ENCODE measurements at regions not wholly inside any gene's neighbourhood (a gene's known extent, or its start where the extent isn't known, plus 50 kb on each side); places are given as distances from the start of the nearest gene placed in this dataset.
"Not testable (repeated sequence)": the region's sequence is repeated elsewhere in the genome, so short reads cannot be mapped to it uniquely, and the experiment has no call there.

GRCh38 chr12:79991586-79991985 is 56.7 kb upstream of the PPP1R12A start:
- no peak for DNase-seq (ENCODE audit: low spot score)

DNA sequence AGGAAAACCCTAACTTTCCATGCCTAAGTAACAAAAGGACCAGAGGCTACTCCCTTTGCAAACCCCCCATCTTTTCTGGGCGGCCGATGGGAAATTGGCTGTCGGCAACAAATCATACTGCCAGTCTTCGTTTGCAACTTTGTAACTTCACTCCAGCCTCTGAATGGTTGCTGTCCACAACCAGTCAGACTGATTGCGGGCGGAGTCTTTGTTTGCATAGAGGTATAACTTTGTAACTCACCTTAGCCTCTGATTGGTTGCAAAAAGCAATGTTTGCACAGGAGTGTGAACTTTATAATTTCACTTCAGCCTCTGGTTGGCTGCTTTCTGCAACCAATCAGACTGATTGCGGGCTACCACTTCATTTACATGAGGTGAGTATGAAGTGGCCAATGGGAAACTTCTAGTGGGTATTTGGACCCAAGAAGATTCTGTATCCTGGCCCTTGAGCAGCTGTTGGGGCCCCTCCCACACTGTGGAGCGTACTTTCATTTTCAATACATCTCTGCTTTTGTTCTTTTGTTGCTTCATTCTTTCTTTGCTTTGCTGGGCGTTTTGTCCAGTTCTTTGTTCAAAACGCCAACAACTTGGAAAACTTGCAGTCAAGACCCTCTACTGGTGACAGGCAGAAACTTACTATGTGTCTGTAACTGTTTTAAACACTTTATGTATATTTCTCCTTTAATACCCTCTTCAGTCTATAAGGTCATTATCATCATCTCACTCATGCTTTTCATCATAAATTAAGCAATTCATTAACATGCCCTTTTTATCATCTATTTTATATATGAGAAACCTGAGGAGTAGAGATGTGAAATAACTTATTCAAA is 55.8 kb upstream of the PPP1R12A start:
- DNase-seq (ENCODE audit: low spot score), result not testable (repeated sequence)

DNA sequence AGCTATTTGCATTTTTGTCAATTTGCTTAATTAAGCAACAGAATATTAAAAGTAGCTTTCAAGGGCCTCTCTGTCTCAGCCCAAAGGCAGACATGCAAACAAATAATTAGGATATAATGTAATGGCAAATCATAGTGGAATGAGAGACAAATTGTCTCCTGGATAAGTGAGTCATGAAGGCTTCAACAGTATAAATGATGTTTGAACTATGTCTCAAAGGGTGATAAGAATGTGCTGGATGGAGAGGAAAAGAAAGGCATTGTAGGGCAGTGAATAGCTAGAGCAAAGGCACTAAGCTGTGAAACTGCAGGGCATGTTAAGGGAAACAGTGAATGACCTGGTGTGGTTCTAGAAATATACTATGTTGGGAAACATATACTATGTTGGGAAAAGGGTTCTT is 53.5 kb upstream of the PPP1R12A start:
- DNase-seq (ENCODE audit: low spot score), result peak; percentile 46

DNA sequence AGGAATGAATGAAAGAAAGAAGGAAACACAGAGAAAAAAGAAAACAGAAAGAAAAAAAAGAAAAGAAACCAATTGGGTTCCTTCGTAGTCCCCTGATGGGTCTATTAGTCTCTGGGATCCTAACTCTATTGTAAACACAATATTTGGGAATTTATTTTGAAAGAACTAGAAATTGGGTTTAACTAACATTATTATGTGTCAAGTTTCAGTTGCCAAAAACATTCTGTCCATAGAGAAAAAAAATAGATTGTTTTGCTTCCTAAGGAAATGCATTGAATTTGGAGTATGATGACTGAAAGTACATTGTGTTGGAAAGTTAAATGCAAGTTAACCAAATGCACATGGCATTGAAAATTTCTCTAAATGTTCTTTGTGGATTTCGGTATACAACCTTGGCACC is 52.8 kb upstream of the PPP1R12A start:
- DNase-seq (ENCODE audit: low spot score), result no peak
